Right lobe of liver (tissue), 6 donors: ENCODE measurements at regions not wholly inside any gene's neighbourhood (a gene's known extent, or its start where the extent isn't known, plus 50 kb on each side); places are given as distances from the start of the nearest gene placed in this dataset.

Experiments used
- ATAC-seq, 4 donors: fragments of 200-7000 bp; cut with Tn5 transposase; one replicate each; pipeline ENCODE4 v1.9.1; 2020; ENCODE audit warnings: mild to moderate bottlenecking in 4 of 4, moderate library complexity in 4 of 4
- DNase-seq, 3 donors: peaks; one replicate each; pipeline ENCODE4 v3.0.0-alpha.2; 2020
- H3K27ac ChIP-seq, 3 donors: fragments of 200-600 bp; one replicate each; pipeline ENCODE4 v1.8.0; 2022
- H3K27me3 ChIP-seq, 2 donors: fragments of 200-600 bp; one replicate each; pipeline ENCODE4 v1.8.0; 2022
- H3K36me3 ChIP-seq, 4 donors: fragments of 200-600 bp; sonication (generic) in 1 of 4; one replicate each; pipeline versions ENCODE4 v1.5.1 to v1.8.0; 2017 to 2022; ENCODE audit warnings: control low read depth in 1 of 4
- H3K4me1 ChIP-seq, 4 donors: fragments of 200-600 bp; sonication (generic) in 1 of 4; one replicate each; pipeline versions ENCODE4 v1.5.1 to v1.8.0; 2017 to 2022; ENCODE audit warnings: control low read depth in 1 of 4
- H3K4me3 ChIP-seq, 3 donors: fragments of 200-600 bp; one replicate each; pipeline ENCODE4 v1.8.0; 2022
- H3K9me3 ChIP-seq, 4 donors: fragments of 200-600 bp; sonication (generic) in 1 of 4; one replicate each; pipeline versions ENCODE4 v1.5.1 to v1.8.0; 2017 to 2022; ENCODE audit warnings: control low read depth in 1 of 4
- POLR2A ChIP-seq: fragments of 450-650 bp; IDR thresholded peaks from one replicate; pipeline ENCODE4 v1.6.1; 2017; ENCODE audit warnings: antibody characterized with exemption, mild to moderate bottlenecking
- WGBS: methylation state at CpG from one replicate; pipeline ENCODE4 v1.1.6; 2018; ENCODE audit warnings: low coverage, low lambda C conversion rate; ENCODE audit not compliant: insufficient coverage; ENCODE audit errors: missing lambda C conversion rate; 5-methylcytosine and 5-hydroxymethylcytosine counted together
- intact Hi-C, 2 donors: fragments of 100-400 bp; cut with DNase I; formaldehyde crosslinking; loops; one replicate each; pipeline versions ENCODE4 v1.11.2 to v1.14.1; 2022
- TF ChIP-seq, protein P1 (sequence below), 4 donors: fragments of 200-600 bp in 3 of 4; fragments of 450-650 bp in 1 of 4; IDR thresholded peaks; one replicate each; pipeline versions ENCODE4 v1.5.1 to v1.8.0; 2016 to 2022; ENCODE audit warnings: antibody characterized with exemption in 4 of 4, mild to moderate bottlenecking in 2 of 4
- donor health status: DM: no; HTN: yes; CAD: no.
- donor health status: DM: no; HTN: no; CAD: no.
- donor health status: DM: no; HTN: no; CAD: no.
- donor health status: DM: no; HTN: yes; CAD: no.
- donor health status: DM: no; HTN: yes; CAD: no.

DNA sequence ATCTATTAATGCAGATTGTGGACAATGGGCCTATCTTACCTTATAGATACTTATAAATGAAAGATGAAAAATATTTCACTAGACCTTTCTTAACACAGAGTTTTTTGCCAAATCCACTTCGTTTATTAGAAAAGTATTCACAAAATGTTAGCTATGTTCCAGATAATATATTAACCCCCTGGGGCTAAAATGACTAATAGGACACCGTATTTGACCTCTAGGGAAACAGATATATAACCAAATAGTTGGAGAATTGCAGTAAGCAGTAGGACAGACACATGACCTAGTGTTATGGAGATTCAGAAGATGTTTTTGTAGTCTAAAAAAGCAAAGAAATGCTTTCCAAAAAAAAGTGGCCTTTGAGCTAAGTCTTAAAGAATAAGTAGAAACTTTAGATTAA is 106.9 kb downstream of the SEC16B start:
- Histone ChIP-seq H3K36me3 (no peaks in the 10 kb centered on the region), H3K9me3 (no peaks in the 10 kb centered on the region), H3K27ac (no peak overlapping the region), H3K4me3 (no peak overlapping the region), H3K4me1 (no peaks in the 10 kb centered on the region), H3K27me3 (no peaks in the 10 kb centered on the region)
- TF ChIP-seq, protein P1, sequence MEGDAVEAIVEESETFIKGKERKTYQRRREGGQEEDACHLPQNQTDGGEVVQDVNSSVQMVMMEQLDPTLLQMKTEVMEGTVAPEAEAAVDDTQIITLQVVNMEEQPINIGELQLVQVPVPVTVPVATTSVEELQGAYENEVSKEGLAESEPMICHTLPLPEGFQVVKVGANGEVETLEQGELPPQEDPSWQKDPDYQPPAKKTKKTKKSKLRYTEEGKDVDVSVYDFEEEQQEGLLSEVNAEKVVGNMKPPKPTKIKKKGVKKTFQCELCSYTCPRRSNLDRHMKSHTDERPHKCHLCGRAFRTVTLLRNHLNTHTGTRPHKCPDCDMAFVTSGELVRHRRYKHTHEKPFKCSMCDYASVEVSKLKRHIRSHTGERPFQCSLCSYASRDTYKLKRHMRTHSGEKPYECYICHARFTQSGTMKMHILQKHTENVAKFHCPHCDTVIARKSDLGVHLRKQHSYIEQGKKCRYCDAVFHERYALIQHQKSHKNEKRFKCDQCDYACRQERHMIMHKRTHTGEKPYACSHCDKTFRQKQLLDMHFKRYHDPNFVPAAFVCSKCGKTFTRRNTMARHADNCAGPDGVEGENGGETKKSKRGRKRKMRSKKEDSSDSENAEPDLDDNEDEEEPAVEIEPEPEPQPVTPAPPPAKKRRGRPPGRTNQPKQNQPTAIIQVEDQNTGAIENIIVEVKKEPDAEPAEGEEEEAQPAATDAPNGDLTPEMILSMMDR (IDR thresholded peaks at IDR 0.05), result no peak
- TF ChIP-seq POLR2A, result no peak
- intact Hi-C loops, result no loop called here
- ATAC-seq (no peak), DNase-seq (no peak)
- 45% methylated on average over 2 of the region's 2 CpGs for WGBS

DNA sequence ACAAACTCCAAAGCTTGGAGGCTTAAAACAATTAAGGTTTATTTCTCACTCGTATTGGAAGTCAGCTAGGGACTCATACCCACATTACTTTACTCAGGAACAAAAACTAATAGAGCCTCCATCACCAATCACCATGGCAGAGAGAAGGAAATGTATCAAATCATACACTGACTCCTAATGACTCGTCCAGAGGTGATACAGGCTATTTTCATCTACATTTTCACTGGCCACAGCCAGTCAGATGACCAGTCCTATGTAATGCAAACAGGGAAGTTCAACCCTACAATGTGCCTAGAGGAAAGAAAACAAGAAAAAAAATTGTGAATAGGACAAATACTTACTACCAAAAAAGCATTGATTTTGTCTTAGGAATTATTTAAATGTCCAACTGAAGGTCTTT is 110.3 kb downstream of the SEC16B start:
- ATAC-seq (no peak), DNase-seq (no peak)
- no peaks in the 10 kb centered on the region for H3K27me3 ChIP-seq
- TF ChIP-seq POLR2A, result no peak
- TF ChIP-seq, protein P1 (IDR thresholded peaks at IDR 0.05), result no peak
- no peaks in the 10 kb centered on the region for H3K4me1 ChIP-seq
- no peaks in the 10 kb centered on the region for H3K9me3 ChIP-seq
- intact Hi-C loops, result no loop called here
- H3K4me3 ChIP-seq, result no peak overlapping the region
- no peak overlapping the region for H3K27ac ChIP-seq
- no peaks in the 10 kb centered on the region for H3K36me3 ChIP-seq
- WGBS, result 43% methylated on average over 2 of the region's 2 CpGs

DNA sequence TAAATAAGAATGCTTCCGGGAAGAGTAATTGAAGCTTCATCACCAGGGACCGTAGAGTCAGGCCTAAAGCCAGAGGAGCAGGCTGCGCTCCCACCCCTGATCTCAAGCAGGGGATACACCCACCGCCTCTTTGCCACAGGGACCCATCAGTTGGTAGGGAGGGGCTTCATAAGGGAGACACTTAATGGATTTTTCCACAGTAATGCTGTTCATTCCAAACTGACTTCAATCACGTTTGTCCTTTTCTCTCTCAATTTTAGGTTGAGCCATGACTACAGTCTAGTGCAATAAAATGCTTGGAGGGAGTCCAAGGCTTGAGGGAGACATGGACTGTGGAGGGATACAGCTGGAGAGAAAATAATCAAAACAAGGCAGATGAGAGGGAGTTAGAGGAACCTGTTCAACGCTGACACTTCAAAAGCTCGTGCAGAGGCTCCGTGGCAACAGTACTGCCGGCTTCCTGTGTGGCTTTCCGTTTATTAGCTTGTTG is 111.5 kb downstream of the SEC16B start:
- no peaks in the 10 kb centered on the region for H3K36me3 ChIP-seq
- ATAC-seq (no peak), DNase-seq (no peak)
- WGBS, result 25% methylated on average over 9 of the region's 10 CpGs
- H3K4me1 ChIP-seq, result no peaks in the 10 kb centered on the region
- no peaks in the 10 kb centered on the region for H3K9me3 ChIP-seq
- H3K4me3 ChIP-seq, result no peak overlapping the region
- no peaks in the 10 kb centered on the region for H3K27me3 ChIP-seq
- no peak overlapping the region for H3K27ac ChIP-seq
- intact Hi-C loops, result no loop called here
- no peak for TF ChIP-seq POLR2A
- TF ChIP-seq, protein P1 (IDR thresholded peaks at IDR 0.05), result no peak

DNA sequence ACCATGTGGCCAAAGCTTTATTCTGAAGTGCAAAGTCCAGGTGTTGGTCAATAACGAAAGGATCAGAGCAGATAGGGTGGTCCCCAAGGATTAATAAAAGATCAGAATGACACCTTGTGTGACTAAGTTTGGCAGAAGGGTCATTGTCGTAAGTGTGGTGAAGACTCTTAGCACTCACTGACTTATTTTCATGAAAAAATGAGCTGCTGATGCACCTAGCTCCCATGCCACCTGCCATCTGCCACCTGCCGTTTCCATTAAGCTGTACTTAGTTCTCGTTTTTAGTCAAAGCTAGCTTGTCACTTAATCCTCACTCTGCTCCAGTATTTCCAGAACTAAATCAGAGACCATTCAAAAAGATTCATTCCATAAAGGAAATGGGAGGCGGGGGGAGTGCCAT is 112.6 kb downstream of the SEC16B start:
- H3K9me3 ChIP-seq, result no peaks in the 10 kb centered on the region
- 74% methylated on average over 5 of the region's 5 CpGs for WGBS
- no peaks in the 10 kb centered on the region for H3K4me1 ChIP-seq
- intact Hi-C loops, result no loop called here
- H3K27me3 ChIP-seq, result no peaks in the 10 kb centered on the region
- H3K4me3 ChIP-seq, result no peak overlapping the region
- TF ChIP-seq, protein P1 (IDR thresholded peaks at IDR 0.05), result no peak
- no peak for TF ChIP-seq POLR2A
- no peak overlapping the region for H3K27ac ChIP-seq
- no peak for ATAC-seq
- no peak for DNase-seq
- H3K36me3 ChIP-seq, result no peaks in the 10 kb centered on the region

DNA sequence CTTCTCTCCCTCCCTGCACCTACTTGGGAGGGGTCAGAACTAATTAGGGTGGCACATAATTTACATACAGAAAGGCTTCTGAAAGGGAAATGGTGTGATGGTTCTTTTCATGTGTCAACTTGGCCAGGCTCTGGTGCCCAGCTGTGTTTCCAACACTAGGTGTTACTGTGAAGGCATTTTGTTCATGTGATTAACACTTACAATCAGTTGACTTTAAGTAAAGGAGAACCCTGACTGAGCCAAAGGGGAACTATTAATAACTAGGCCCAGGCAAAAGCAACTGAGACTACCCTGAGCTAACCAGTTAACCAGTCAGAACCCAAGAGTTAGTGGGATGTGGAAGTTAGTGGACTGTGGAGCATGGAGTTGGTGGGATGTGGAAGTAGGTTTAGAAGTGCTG is 114.9 kb downstream of the SEC16B start:
- Histone ChIP-seq H3K36me3 (no peaks in the 10 kb centered on the region), H3K4me1 (no peaks in the 10 kb centered on the region), H3K27ac (no peak overlapping the region), H3K27me3 (no peaks in the 10 kb centered on the region), H3K9me3 (no peaks in the 10 kb centered on the region), H3K4me3 (no peak overlapping the region)
- ATAC-seq (no peak), DNase-seq (no peak)
- intact Hi-C loops, result no loop called here
- TF ChIP-seq, protein P1 (IDR thresholded peaks at IDR 0.05), result no peak
- TF ChIP-seq POLR2A, result no peak
